ENCODE measurements at regions not wholly inside any gene's neighbourhood (a gene's known extent, or its start where the extent isn't known, plus 50 kb on each side); places are given as distances from the start of the nearest gene placed in this dataset.

GRCh38 chr11:15815246-15816195 lies 540.8 kb downstream of the SOX6 start:
- TF ChIP-seq REST (IDR thresholded peaks at IDR 0.05; ENCODE audit: insufficient read depth in 1 of 2, low read depth in 2 of 2, low read length in 1 of 2) (no peak), SIN3A (IDR thresholded peaks at IDR 0.05; ENCODE audit: borderline replicate concordance, insufficient read depth, low read depth, low read length) (no peak), CTCF (IDR thresholded peaks at IDR 0.05) (no peak), POLR2AphosphoS5 (IDR thresholded peaks at IDR 0.05; ENCODE audit: low read depth, low read length) (no peak), TCF7L2 (IDR thresholded peaks at IDR 0.05; ENCODE audit: low read depth, low read length) (no peak)

Measured in Panc1 (cell line).